ENCODE measurements at regions not wholly inside any gene's neighbourhood (a gene's known extent, or its start where the extent isn't known, plus 50 kb on each side); places are given as distances from the start of the nearest gene placed in this dataset.

GRCh38 chr2:48081317-48081628 is 175.0 kb upstream of the FBXO11 start:
- no peak for TF ChIP-seq POLR2A (IDR thresholded peaks at IDR 0.05)
- TF ChIP-seq, protein P1, sequence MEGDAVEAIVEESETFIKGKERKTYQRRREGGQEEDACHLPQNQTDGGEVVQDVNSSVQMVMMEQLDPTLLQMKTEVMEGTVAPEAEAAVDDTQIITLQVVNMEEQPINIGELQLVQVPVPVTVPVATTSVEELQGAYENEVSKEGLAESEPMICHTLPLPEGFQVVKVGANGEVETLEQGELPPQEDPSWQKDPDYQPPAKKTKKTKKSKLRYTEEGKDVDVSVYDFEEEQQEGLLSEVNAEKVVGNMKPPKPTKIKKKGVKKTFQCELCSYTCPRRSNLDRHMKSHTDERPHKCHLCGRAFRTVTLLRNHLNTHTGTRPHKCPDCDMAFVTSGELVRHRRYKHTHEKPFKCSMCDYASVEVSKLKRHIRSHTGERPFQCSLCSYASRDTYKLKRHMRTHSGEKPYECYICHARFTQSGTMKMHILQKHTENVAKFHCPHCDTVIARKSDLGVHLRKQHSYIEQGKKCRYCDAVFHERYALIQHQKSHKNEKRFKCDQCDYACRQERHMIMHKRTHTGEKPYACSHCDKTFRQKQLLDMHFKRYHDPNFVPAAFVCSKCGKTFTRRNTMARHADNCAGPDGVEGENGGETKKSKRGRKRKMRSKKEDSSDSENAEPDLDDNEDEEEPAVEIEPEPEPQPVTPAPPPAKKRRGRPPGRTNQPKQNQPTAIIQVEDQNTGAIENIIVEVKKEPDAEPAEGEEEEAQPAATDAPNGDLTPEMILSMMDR (IDR thresholded peaks at IDR 0.05), result no peak
